AG09309 (cell line): ENCODE measurements at regions not wholly inside any gene's neighbourhood (a gene's known extent, or its start where the extent isn't known, plus 50 kb on each side); places are given as distances from the start of the nearest gene placed in this dataset.

Experiments
- DNase-seq: peaks from one replicate; pipeline ENCODE4 v3.0.0-alpha.2; 2010; ENCODE audit warnings: low read depth
- H3K4me3 ChIP-seq: 2 replicates; pipeline ENCODE4 v1.5.1; 2011; ENCODE audit warnings: mild to moderate bottlenecking, low read depth, low read length, moderate library complexity; ENCODE audit not compliant: control insufficient read depth
- TF ChIP-seq, protein P1 (sequence below): IDR thresholded peaks from 2 replicates; pipeline ENCODE4 v1.5.1; 2011; ENCODE audit warnings: mild to moderate bottlenecking, low read depth, low read length, inconsistent platforms; ENCODE audit not compliant: insufficient read depth, control insufficient read depth; ENCODE audit errors: missing control alignments

- no peak overlapping the region for H3K4me3 ChIP-seq
- no peak for DNase-seq
- TF ChIP-seq, protein P1, sequence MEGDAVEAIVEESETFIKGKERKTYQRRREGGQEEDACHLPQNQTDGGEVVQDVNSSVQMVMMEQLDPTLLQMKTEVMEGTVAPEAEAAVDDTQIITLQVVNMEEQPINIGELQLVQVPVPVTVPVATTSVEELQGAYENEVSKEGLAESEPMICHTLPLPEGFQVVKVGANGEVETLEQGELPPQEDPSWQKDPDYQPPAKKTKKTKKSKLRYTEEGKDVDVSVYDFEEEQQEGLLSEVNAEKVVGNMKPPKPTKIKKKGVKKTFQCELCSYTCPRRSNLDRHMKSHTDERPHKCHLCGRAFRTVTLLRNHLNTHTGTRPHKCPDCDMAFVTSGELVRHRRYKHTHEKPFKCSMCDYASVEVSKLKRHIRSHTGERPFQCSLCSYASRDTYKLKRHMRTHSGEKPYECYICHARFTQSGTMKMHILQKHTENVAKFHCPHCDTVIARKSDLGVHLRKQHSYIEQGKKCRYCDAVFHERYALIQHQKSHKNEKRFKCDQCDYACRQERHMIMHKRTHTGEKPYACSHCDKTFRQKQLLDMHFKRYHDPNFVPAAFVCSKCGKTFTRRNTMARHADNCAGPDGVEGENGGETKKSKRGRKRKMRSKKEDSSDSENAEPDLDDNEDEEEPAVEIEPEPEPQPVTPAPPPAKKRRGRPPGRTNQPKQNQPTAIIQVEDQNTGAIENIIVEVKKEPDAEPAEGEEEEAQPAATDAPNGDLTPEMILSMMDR = no peak
These were observed 134.8 kb upstream of the OGFRL1 start for GRCh38 chr6:71153755-71154325.

- TF ChIP-seq, protein P1 = no peak
- H3K4me3 ChIP-seq = no peak overlapping the region
- no peak for DNase-seq
These were observed 131.3 kb upstream of the OGFRL1 start for GRCh38 chr6:71157345-71157744.

DNA sequence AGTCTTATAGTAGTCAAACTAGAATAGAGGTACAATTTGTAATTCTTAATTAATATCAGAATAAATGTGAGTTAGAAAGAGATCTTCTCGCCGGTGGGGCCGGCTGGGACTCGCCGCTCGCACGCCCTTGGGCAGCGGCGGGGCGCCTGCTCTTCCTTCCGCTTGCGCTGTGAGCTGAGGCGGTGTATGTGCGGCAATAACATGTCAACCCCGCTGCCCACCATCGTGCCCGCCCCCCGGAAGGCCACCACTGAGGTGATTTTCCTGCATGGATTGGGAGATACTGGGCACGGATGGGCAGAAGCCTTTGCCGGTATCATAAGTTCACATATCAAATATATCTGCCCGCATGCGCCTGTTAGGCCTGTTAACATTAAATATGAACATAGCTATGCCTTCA lies 123.7 kb upstream of the OGFRL1 start:
- H3K4me3 ChIP-seq = no peak overlapping the region
- no peak for DNase-seq
- TF ChIP-seq, protein P1 = no peak

- no peak overlapping the region for H3K4me3 ChIP-seq
- TF ChIP-seq, protein P1 = no peak
- no peak for DNase-seq
These were observed 120.3 kb upstream of the OGFRL1 start for GRCh38 chr6:71168233-71168765.

GRCh38 chr6:71171497-71172070 lies 117.0 kb upstream of the OGFRL1 start:
- TF ChIP-seq, protein P1 = no peak
- no peak overlapping the region for H3K4me3 ChIP-seq
- no peak for DNase-seq

DNA sequence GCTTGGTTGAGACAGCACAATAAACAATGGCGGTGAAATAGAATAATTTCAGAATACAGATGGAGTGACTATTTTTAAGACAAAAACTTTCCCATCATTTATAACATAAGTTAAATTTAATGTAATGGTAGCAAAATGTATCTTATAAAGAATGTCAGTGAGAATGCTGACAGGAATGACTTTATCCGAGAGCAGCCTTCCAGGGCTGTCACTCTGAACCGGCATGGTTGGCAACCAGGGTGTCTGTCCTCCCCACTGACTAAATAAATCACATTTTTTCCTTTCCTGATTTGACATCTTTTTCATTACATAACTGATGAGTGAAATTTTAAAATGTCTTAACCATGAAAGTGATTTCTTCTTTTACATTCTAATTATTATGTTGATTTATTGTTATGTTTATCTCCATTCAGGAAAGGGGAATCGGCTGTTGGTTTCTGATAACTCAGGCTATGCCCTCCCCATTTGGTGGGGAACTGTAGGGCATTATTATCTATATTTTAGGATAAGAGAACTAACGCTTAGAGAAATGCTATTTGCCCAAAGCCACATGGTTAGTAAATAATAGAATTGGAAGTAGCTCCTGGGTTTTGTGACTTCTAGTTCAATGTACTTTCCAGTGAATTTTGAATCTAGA lies 109.2 kb upstream of the OGFRL1 start:
- TF ChIP-seq, protein P1 = no peak
- H3K4me3 ChIP-seq = no peak overlapping the region
- DNase-seq = no peak
